Lower leg skin (tissue), 4 donors: ENCODE measurements at regions not wholly inside any gene's neighbourhood (a gene's known extent, or its start where the extent isn't known, plus 50 kb on each side); places are given as distances from the start of the nearest gene placed in this dataset.

Source experiments
- DNase-seq, 2 donors: peaks; one replicate each; pipeline ENCODE4 v3.0.0-alpha.2; 2019; ENCODE audit warnings: low spot score in 2 of 2
- H3K4me3 ChIP-seq: fragments of 200-600 bp; sonication (generic); 2 replicates; pipeline ENCODE4 v1.5.1; 2017; ENCODE audit warnings: mild to moderate bottlenecking, low read depth; ENCODE audit not compliant: poor library complexity, severe bottlenecking
- CTCF ChIP-seq, 3 donors: fragments of 450-650 bp; IDR thresholded peaks; one replicate each; pipeline ENCODE4 v1.5.1; 2016; ENCODE audit warnings: antibody characterized with exemption in 3 of 3, mild to moderate bottlenecking in 3 of 3, moderate library complexity in 2 of 3
- POLR2A ChIP-seq, 2 donors: fragments of 450-650 bp; IDR thresholded peaks; one replicate each; pipeline ENCODE4 v1.6.1; 2016 to 2017; ENCODE audit warnings: antibody characterized with exemption in 2 of 2, mild to moderate bottlenecking in 1 of 2, moderate library complexity in 1 of 2
- WGBS, 2 donors: methylation state at CpG; one replicate each; pipeline ENCODE4 v1.1.5; 2018; 5-methylcytosine and 5-hydroxymethylcytosine counted together
- intact Hi-C: fragments of 100-400 bp; cut with DNase I; formaldehyde crosslinking; loops from one replicate; pipeline ENCODE4 v1.15.0; 2023; ENCODE audit warnings: low total_unique reads

DNA sequence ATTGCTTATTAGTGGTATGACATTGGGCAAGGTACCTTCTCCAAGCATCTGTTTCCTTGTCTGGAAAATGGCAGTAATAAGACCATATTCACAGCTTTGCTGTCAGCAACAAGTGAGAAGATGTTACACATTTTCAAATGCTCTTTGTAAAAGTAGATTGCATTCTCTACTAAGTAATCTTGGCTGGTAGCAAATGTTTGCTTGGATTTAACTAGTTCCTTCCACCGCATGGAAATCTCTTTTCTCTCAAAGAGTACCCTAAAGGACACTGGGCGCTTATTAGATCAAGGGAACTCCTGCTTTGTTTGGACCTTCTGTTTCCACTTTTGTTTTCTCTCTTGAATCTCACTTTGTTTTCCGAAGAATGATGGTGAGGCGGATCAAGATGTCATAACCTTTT lies 185.2 kb upstream of the BMPER start:
- no peak overlapping the region for H3K4me3 ChIP-seq
- 98 to 99% methylated on average over 4 of the region's 4 CpGs for WGBS, 2 donors
- intact Hi-C loops: no loop called here
- no peak for DNase-seq
- TF ChIP-seq POLR2A (IDR thresholded peaks at IDR 0.05) (no peak), CTCF (IDR thresholded peaks at IDR 0.05) (no peak)

DNA sequence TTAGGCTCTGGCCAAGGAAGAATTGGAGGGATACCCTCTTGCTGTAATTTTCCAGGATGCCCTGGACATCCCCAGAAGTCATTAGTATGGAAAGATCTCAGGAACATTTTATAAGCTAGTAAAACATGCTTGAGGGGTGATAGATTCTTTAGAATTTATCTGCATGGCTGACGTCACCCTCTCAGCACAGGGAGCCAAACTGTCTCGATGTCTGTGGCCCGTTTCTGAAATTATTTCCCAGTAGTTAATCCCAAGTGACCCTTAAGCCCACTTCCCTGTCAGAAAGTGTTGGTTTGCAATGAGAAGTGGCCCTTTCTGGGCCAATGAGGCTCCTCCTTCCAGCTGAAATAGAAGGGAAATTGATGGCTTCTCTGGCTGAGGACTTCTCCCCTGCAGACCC lies 184.5 kb upstream of the BMPER start:
- DNase-seq: no peak
- no peak overlapping the region for H3K4me3 ChIP-seq
- intact Hi-C loops: no loop called here
- 89 to 94% methylated on average over 3 of the region's 3 CpGs for WGBS, 2 donors
- TF ChIP-seq POLR2A (IDR thresholded peaks at IDR 0.05) (no peak), CTCF (IDR thresholded peaks at IDR 0.05) (no peak)

DNA sequence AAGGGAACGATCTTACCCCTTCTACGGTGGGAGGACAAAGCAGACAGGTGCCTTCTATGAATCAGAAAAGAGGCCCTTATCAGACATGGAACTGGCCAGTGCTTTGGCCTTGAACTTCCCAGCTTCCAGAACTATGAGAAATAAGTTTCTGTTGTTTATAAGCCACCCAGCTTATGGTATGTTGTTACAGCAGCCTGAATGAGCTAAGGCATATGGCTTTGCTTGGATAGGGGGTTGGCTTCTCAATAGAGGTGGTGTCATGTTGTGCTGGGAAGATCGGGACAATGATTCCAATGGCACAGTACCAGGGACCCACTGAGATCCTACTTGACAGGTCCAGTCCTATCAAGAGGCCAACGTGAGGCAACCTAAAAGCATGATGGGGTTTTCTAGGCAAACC lies 183.4 kb upstream of the BMPER start:
- intact Hi-C loops: no loop called here
- H3K4me3 ChIP-seq: no peak overlapping the region
- WGBS, 2 donors: 86 to 91% methylated on average over 4 of the region's 4 CpGs
- DNase-seq: no peak
- TF ChIP-seq CTCF (IDR thresholded peaks at IDR 0.05) (no peak), POLR2A (IDR thresholded peaks at IDR 0.05) (no peak)

DNA sequence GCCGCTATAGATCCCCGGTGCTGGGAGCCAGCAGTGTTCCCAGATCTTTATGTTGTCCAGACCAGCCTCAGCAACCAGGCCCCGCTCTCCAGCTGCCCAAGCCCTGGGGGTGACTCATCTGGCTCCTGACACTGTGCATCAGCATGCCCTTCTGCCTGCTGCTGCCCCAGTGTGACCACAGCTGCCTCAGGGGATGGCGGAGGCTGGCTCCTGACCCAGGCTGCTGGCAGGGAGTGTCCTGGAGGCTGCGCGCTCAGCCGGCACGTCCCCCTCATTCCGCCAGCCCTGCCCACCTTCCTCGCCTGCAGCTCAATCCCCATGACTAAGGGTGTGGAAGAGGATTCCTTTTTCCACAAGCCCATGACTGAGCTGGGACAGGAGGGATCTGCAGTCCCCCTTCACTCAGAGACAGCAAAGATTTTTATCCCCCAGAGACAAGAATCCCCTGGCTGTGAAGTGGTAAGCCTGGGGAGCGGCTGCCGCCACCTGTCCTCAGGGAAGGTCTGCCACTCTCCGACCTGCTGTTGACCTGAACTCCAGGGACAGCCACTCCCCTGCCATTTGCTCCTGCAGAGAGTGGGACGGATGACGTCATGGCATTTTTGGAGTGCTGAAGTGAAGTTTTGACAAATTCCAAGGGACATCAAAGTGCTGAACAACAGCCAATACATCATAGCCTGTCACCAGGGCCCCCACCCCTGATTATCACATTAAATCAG lies 182.8 kb upstream of the BMPER start:
- no peak for TF ChIP-seq POLR2A (IDR thresholded peaks at IDR 0.05)
- no peak for TF ChIP-seq CTCF (IDR thresholded peaks at IDR 0.05)

GRCh38 chr7:33724201-33724600 lies 181.1 kb upstream of the BMPER start:
- 81 to 88% methylated on average over 3 of the region's 3 CpGs for WGBS, 2 donors
- no peak for DNase-seq
- TF ChIP-seq POLR2A (IDR thresholded peaks at IDR 0.05): no peak
- no peak for TF ChIP-seq CTCF (IDR thresholded peaks at IDR 0.05)
- H3K4me3 ChIP-seq: no peak overlapping the region
- intact Hi-C loops: no loop called here

More for the DNA sequence above, 182.8 kb upstream of the BMPER start:
- DNase-seq: no peak
- WGBS, 2 donors: 86 to 91% methylated on average over 15 of the region's 15 CpGs
- intact Hi-C loops: no loop called here
- H3K4me3 ChIP-seq: no peak overlapping the region
